ENCODE measurements at regions not wholly inside any gene's neighbourhood (a gene's known extent, or its start where the extent isn't known, plus 50 kb on each side); places are given as distances from the start of the nearest gene placed in this dataset.

- no peak for TF ChIP-seq POLR2A (IDR thresholded peaks at IDR 0.05)
- TF ChIP-seq CTCF (IDR thresholded peaks at IDR 0.05), result no peak
These were observed 148.6 kb downstream of the SYF2 start for GRCh38 chr1:25083481-25084345.

Measured in thyroid gland (tissue), 4 donors.